ENCODE measurements at regions not wholly inside any gene's neighbourhood (a gene's known extent, or its start where the extent isn't known, plus 50 kb on each side); places are given as distances from the start of the nearest gene placed in this dataset.

- TF ChIP-seq CTCF (IDR thresholded peaks at IDR 0.05; ENCODE audit: control insufficient read depth, extremely low read depth, insufficient read depth), result no peak
- no peak for DNase-seq (ENCODE audit: low read depth)
- H3K4me3 ChIP-seq (ENCODE audit: low read depth, low read length), result no peak overlapping the region
Observed at GRCh38 chr18:75638776-75639471, 211.4 kb upstream of the SMIM21 start.

GRCh38 chr18:75638223-75638775, 210.8 kb upstream of the SMIM21 start:
- no peak overlapping the region for H3K4me3 ChIP-seq (ENCODE audit: low read depth, low read length)
- TF ChIP-seq CTCF (IDR thresholded peaks at IDR 0.05; ENCODE audit: control insufficient read depth, extremely low read depth, insufficient read depth), result no peak
- no peak for DNase-seq (ENCODE audit: low read depth)

GRCh38 chr18:75635096-75635495, 207.6 kb upstream of the SMIM21 start:
- no peak for DNase-seq (ENCODE audit: low read depth)
- TF ChIP-seq CTCF (IDR thresholded peaks at IDR 0.05; ENCODE audit: control insufficient read depth, extremely low read depth, insufficient read depth), result no peak
- no peak overlapping the region for H3K4me3 ChIP-seq (ENCODE audit: low read depth, low read length)

- no peak for DNase-seq (ENCODE audit: low read depth)
- no peak for TF ChIP-seq CTCF (IDR thresholded peaks at IDR 0.05; ENCODE audit: control insufficient read depth, extremely low read depth, insufficient read depth)
- H3K4me3 ChIP-seq (ENCODE audit: low read depth, low read length), result no peak overlapping the region
Observed at GRCh38 chr18:75625966-75626365, 198.5 kb upstream of the SMIM21 start.

- H3K4me3 ChIP-seq (ENCODE audit: low read depth, low read length), result no peak overlapping the region
- TF ChIP-seq CTCF (IDR thresholded peaks at IDR 0.05; ENCODE audit: control insufficient read depth, extremely low read depth, insufficient read depth), result no peak
- no peak for DNase-seq (ENCODE audit: low read depth)
Observed at GRCh38 chr18:75624869-75625268, 197.4 kb upstream of the SMIM21 start.

GRCh38 chr18:75621818-75622217, 194.3 kb upstream of the SMIM21 start:
- no peak overlapping the region for H3K4me3 ChIP-seq (ENCODE audit: low read depth, low read length)
- no peak for TF ChIP-seq CTCF (IDR thresholded peaks at IDR 0.05; ENCODE audit: control insufficient read depth, extremely low read depth, insufficient read depth)
- no peak for DNase-seq (ENCODE audit: low read depth)

GRCh38 chr18:75618146-75618545, 190.6 kb upstream of the SMIM21 start:
- H3K4me3 ChIP-seq (ENCODE audit: low read depth, low read length), result no peak overlapping the region
- TF ChIP-seq CTCF (IDR thresholded peaks at IDR 0.05; ENCODE audit: control insufficient read depth, extremely low read depth, insufficient read depth), result no peak
- no peak for DNase-seq (ENCODE audit: low read depth)
